ENCODE measurements at regions not wholly inside any gene's neighbourhood (a gene's known extent, or its start where the extent isn't known, plus 50 kb on each side); places are given as distances from the start of the nearest gene placed in this dataset.

DNA sequence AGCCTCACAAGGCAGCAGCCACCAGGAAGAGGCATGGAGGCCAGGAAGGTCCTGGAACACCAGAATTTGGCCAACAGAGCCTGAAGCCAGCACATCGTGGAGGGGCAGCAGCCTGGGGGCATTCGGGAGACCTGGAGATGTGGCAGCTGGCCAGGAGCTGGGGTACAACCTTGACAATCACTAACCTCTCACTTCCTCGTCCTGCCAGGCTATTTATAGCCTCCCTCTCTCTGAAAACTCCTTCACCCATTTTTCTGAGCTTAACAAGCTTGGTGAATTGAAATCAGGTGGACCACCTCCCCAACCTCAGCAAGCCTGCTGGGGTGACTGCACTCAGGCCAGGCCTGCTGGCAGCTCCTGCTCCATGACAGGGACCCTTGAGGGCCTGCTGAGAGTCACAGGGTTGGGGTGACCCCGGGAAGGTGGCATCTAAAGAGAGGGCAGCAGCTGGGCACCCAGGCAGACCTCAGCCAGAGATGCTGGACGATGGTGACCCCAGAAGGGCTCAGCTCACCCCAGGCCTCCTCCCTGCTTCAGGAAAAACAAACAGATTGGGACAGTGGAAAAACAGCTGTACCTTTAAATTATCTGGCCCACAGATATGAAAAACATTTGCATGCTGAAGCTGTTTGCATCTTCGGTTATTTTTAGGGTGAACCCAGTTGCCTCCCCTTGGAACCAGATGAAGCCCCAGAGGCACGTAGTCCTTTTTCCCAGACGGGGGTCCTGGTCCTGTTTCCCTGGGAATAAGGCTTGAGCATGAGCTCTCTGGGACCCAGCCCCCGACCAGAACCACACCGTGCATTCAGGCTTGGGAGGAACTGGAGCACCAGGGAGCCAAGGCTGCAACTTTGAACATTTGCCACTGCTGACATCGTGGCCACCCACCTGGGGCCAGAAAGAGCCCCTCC, 67.0 kb downstream of the PITPNM2 start:
- TF ChIP-seq, protein P1, sequence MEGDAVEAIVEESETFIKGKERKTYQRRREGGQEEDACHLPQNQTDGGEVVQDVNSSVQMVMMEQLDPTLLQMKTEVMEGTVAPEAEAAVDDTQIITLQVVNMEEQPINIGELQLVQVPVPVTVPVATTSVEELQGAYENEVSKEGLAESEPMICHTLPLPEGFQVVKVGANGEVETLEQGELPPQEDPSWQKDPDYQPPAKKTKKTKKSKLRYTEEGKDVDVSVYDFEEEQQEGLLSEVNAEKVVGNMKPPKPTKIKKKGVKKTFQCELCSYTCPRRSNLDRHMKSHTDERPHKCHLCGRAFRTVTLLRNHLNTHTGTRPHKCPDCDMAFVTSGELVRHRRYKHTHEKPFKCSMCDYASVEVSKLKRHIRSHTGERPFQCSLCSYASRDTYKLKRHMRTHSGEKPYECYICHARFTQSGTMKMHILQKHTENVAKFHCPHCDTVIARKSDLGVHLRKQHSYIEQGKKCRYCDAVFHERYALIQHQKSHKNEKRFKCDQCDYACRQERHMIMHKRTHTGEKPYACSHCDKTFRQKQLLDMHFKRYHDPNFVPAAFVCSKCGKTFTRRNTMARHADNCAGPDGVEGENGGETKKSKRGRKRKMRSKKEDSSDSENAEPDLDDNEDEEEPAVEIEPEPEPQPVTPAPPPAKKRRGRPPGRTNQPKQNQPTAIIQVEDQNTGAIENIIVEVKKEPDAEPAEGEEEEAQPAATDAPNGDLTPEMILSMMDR (conservative IDR thresholded peaks at IDR 0.05; ENCODE audit: low read depth, low read length) = no peak
- no peak for TF ChIP-seq EZH2 (IDR thresholded peaks at IDR 0.05; ENCODE audit: low read length, unreplicated experiment)
- no peak for TF ChIP-seq EZH2phosphoT487 (IDR thresholded peaks at IDR 0.05; ENCODE audit: borderline replicate concordance, low read length)

Data from PC-3 (cell line).